A549 (cell line): ENCODE measurements at regions not wholly inside any gene's neighbourhood (a gene's known extent, or its start where the extent isn't known, plus 50 kb on each side); places are given as distances from the start of the nearest gene placed in this dataset.

Experiments used
- ATAC-seq, 2 experiments: fragments of 200-7000 bp in 1 of 2; fragments of >200 bp in 1 of 2; cut with Nextera tagmentation in 1 of 2; cut with Tn5 transposase in 1 of 2; 3 replicates each; pipeline versions ENCODE4 v1.8.0 to v1.9.1; 2018 to 2020; ENCODE audit warnings: mild to moderate bottlenecking in 1 of 2, moderate library complexity in 1 of 2
- CTCF ChIA-PET: fragments of 300-600 bp; sonication (Branson Sonifier 250); formaldehyde crosslinking; extraction: SDS; loops from one replicate; lab custom pipeline; 2021; ENCODE audit warnings: antibody characterized with exemption, inconsistent platforms; lab: Yijun Ruan, JAX
- POLR2A ChIA-PET: fragments of 350-600 bp; formaldehyde crosslinking; extraction: SDS; loops from one replicate; lab custom pipeline; 2021; ENCODE audit warnings: antibody characterized with exemption, inconsistent platforms; lab: Yijun Ruan, JAX
- DNase-seq, 2 experiments: peaks; one replicate each; pipeline versions ENCODE4 v3.0.0 to v3.0.0-alpha.2; 2011 to 2016; ENCODE audit warnings: low read depth in 1 of 2, low spot score in 1 of 2
- FAIRE-seq: peaks from 2 replicates; lab custom pipeline; 2011; peaks lifted over from hg19 to GRCh38; lab: Jason Lieb, UNC
- H3K27ac ChIP-seq, 2 experiments: fragments of >200 bp; sonication (Bioruptor Twin); formaldehyde crosslinking; 3 replicates each; pipeline ENCODE4 v1.5.1; 2016 to 2017
- H3K4me1 ChIP-seq: fragments of >200 bp; sonication (Bioruptor Twin); formaldehyde crosslinking; 3 replicates; pipeline ENCODE4 v1.6.1; 2016
- H3K4me2 ChIP-seq: fragments of >200 bp; sonication (Bioruptor Twin); formaldehyde crosslinking; 3 replicates; pipeline ENCODE4 v1.6.1; 2016
- H3K4me3 ChIP-seq: fragments of >200 bp; sonication (Bioruptor Twin); formaldehyde crosslinking; 3 replicates; pipeline ENCODE4 v1.5.1; 2016
- H3K9me3 ChIP-seq: fragments of >200 bp; sonication (Bioruptor Twin); formaldehyde crosslinking; 3 replicates; pipeline ENCODE4 v1.6.1; 2016
- CBX2 ChIP-seq: fragments of 200-600 bp; sonication (generic); IDR thresholded peaks from 2 replicates; pipeline ENCODE4 v1.6.1; 2016; ENCODE audit warnings: low read depth, mild to moderate bottlenecking, borderline replicate concordance
- CBX8 ChIP-seq: fragments of 200-600 bp; sonication (generic); IDR thresholded peaks from 2 replicates; pipeline ENCODE4 v1.6.1; 2016
- CEBPB ChIP-seq, 2 experiments: fragments of >200 bp in 1 of 2; sonication (Bioruptor Twin) in 1 of 2; formaldehyde crosslinking in 1 of 2; IDR thresholded peaks; 2 replicates each; pipeline ENCODE4 v1.6.1; 2012 to 2016
- CHD2 ChIP-seq: fragments of 150-350 bp; IDR thresholded peaks from 2 replicates; pipeline ENCODE4 v1.6.1; 2014; ENCODE audit warnings: low read length; ENCODE audit not compliant: partially characterized antibody
- CHD4 ChIP-seq: fragments of 200-600 bp; sonication (generic); IDR thresholded peaks from 2 replicates; pipeline ENCODE4 v1.6.1; 2016; ENCODE audit warnings: antibody characterized with exemption, mild to moderate bottlenecking, borderline replicate concordance
- ESRRA ChIP-seq: fragments of 150-350 bp; IDR thresholded peaks from 2 replicates; pipeline ENCODE4 v1.6.1; 2014; ENCODE audit warnings: mild to moderate bottlenecking, low read length, borderline replicate concordance
- FOXS1 ChIP-seq: fragments of 250-450 bp; sonication (Bioruptor Pico); IDR thresholded peaks from 2 replicates; pipeline ENCODE4 v1.5.0; 2020; ENCODE audit warnings: mild to moderate bottlenecking, moderate library complexity
- HEYL ChIP-seq: fragments of 250-450 bp; sonication (Bioruptor Pico); IDR thresholded peaks from 2 replicates; pipeline ENCODE4 v1.8.0; 2021; ENCODE audit warnings: mild to moderate bottlenecking, moderate library complexity
- JUN ChIP-seq, 2 experiments: fragments of >200 bp; sonication (Bioruptor Twin); formaldehyde crosslinking; IDR thresholded peaks; 2 replicates in 1 of 2; 3 replicates in 1 of 2; pipeline ENCODE4 v1.6.1; 2016 to 2017
- KDM1A ChIP-seq: fragments of 200-600 bp; sonication (generic); IDR thresholded peaks from 2 replicates; pipeline ENCODE4 v1.6.1; 2016; ENCODE audit warnings: low read depth, mild to moderate bottlenecking
- PHF8 ChIP-seq: fragments of 200-600 bp; sonication (generic); IDR thresholded peaks from 2 replicates; pipeline ENCODE4 v1.6.1; 2016; ENCODE audit warnings: low read depth, mild to moderate bottlenecking, antibody characterized with exemption, moderate library complexity, borderline replicate concordance
- POLR2A ChIP-seq: IDR thresholded peaks from 2 replicates; pipeline ENCODE4 v1.6.1; 2012; ENCODE audit warnings: mild to moderate bottlenecking, low read length
- POLR2AphosphoS2 ChIP-seq: conservative IDR thresholded peaks from 2 replicates; pipeline ENCODE4 v1.6.1; 2012; ENCODE audit warnings: low read length, improper control_type of control experiment, inconsistent platforms
- ZC3H11A ChIP-seq: fragments of 450-650 bp; IDR thresholded peaks from 2 replicates; pipeline ENCODE4 v1.6.1; 2014; ENCODE audit warnings: antibody characterized with exemption, mild to moderate bottlenecking
- ZNF302 ChIP-seq: fragments of 250-450 bp; sonication (Bioruptor Pico); IDR thresholded peaks from 2 replicates; pipeline ENCODE4 v1.9.0; 2021; ENCODE audit warnings: inconsistent platforms, mild to moderate bottlenecking, moderate library complexity
- WGBS: methylation state at CpG from one replicate; pipeline ENCODE4 v1.1.6; 2017; ENCODE audit errors: missing lambda C conversion rate; 5-methylcytosine and 5-hydroxymethylcytosine counted together
- TF ChIP-seq, protein P1 (sequence below): fragments of 200-600 bp; sonication (generic); IDR thresholded peaks from 2 replicates; pipeline ENCODE4 v1.6.1; 2016; ENCODE audit warnings: antibody characterized with exemption, mild to moderate bottlenecking, moderate library complexity
- TF ChIP-seq, protein P2 (sequence below): fragments of 250-450 bp; sonication (Bioruptor Pico); IDR thresholded peaks from 2 replicates; pipeline ENCODE4 v1.5.0; 2020; ENCODE audit warnings: low read depth, mild to moderate bottlenecking, moderate library complexity
- TF ChIP-seq, protein P3 (sequence below): fragments of >200 bp; sonication (Bioruptor Twin); formaldehyde crosslinking; IDR thresholded peaks from 3 replicates; pipeline ENCODE4 v1.6.1; 2016
- TF ChIP-seq, protein P4 (sequence below): fragments of 150-350 bp; IDR thresholded peaks from 2 replicates; pipeline ENCODE4 v1.6.1; 2014; ENCODE audit warnings: low read depth, mild to moderate bottlenecking, low read length

DNA sequence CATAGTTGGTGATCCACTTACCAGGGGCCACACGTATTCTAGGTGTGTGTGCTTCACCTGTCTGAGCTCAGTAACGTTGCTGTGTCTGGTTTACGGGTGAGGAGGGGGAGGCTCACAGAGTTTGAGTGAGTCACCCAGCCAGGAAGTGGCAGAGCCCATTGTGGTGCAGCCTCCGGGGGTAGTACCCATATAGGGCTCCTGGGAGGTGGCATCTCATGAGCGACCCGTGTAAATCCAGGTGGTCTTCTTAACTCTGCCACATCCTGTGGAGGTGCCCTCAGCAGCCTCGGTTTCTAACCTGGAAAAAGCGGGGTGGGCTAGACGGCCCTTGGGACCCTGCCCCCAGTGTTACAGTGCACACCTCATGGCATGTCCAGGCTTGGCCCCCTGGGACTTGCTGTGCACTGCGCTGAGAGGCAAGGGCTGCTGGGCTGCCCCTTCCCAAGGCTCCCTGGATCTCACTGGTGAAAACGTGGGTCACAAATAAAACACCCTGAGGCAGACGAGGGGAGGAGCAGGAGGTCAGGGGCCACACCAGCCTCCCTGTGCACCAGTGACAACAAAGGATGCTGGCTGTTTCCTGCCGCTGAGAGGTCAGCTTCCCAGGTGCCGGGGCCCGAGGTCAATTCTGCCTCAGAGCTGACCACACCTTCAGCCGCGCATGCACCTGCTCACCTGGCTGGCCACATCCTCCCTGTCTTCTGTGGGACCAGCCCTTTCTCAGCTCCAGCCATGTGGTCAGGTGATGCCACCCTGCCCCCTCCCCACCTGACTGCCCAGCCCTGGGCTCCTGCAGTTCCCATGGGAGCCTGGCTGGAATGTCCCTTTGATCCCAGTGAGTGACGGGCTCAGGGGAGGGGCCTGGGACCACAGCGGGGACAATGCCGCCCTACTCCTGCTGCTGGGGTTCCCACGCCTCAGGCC, 305.1 kb downstream of the CTTN start:
- ChIA-PET POLR2A (no interaction called here), CTCF (no interaction called here)
- H3K9me3 ChIP-seq = peaks cover 4% of the 10 kb centered on the region; the same call in 2 of the 3 replicates
- WGBS = 87% methylated on average over 11 of the region's 21 CpGs
- ATAC-seq (no peak), DNase-seq (no peak), FAIRE-seq (no peak)
- TF ChIP-seq ESRRA (no peak), ZC3H11A (no peak), CEBPB (IDR thresholded peaks at IDR 0.05) (no peak), KDM1A (no peak)
- TF ChIP-seq, protein P1, sequence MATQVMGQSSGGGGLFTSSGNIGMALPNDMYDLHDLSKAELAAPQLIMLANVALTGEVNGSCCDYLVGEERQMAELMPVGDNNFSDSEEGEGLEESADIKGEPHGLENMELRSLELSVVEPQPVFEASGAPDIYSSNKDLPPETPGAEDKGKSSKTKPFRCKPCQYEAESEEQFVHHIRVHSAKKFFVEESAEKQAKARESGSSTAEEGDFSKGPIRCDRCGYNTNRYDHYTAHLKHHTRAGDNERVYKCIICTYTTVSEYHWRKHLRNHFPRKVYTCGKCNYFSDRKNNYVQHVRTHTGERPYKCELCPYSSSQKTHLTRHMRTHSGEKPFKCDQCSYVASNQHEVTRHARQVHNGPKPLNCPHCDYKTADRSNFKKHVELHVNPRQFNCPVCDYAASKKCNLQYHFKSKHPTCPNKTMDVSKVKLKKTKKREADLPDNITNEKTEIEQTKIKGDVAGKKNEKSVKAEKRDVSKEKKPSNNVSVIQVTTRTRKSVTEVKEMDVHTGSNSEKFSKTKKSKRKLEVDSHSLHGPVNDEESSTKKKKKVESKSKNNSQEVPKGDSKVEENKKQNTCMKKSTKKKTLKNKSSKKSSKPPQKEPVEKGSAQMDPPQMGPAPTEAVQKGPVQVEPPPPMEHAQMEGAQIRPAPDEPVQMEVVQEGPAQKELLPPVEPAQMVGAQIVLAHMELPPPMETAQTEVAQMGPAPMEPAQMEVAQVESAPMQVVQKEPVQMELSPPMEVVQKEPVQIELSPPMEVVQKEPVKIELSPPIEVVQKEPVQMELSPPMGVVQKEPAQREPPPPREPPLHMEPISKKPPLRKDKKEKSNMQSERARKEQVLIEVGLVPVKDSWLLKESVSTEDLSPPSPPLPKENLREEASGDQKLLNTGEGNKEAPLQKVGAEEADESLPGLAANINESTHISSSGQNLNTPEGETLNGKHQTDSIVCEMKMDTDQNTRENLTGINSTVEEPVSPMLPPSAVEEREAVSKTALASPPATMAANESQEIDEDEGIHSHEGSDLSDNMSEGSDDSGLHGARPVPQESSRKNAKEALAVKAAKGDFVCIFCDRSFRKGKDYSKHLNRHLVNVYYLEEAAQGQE = no peak
- TF ChIP-seq, protein P2, sequence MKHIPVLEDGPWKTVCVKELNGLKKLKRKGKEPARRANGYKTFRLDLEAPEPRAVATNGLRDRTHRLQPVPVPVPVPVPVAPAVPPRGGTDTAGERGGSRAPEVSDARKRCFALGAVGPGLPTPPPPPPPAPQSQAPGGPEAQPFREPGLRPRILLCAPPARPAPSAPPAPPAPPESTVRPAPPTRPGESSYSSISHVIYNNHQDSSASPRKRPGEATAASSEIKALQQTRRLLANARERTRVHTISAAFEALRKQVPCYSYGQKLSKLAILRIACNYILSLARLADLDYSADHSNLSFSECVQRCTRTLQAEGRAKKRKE (CRISPR knock-in tag) = no peak
- no peak overlapping the region for H3K4me2 ChIP-seq
- H3K27ac ChIP-seq = no peak overlapping the region
- no peak overlapping the region for H3K4me3 ChIP-seq
- no peaks in the 10 kb centered on the region for H3K4me1 ChIP-seq

DNA sequence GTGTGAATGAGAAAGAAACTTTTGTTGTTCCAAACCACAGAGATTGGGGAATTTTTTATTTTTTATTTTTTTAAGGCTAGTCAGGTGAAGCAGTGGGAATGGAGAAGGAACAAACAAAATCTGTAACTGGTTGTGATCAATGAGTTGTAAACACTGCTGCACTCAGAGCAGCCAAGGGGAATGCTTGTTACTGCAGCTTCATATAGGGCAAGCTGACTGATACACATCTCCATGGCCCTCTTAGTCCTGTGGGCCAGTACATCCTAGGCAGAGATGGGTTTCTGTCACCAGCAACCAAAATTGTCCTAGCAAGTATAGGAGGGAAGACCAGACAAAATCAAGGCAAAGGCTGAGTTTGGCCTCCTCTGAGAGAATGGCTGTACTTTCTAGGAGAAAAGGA, 306.8 kb downstream of the CTTN start:
- no peak overlapping the region for H3K27ac ChIP-seq
- POLR2A ChIA-PET = no interaction called here
- ATAC-seq = no peak
- no peak for FAIRE-seq
- peaks cover 4% of the 10 kb centered on the region; the same call in 2 of the 3 replicates for H3K9me3 ChIP-seq
- TF ChIP-seq CHD2 (no peak), HEYL (CRISPR knock-in tag) (no peak), CBX8 (no peak), PHF8 (no peak), ZNF302 (no peak), CEBPB (IDR thresholded peaks at IDR 0.05) (no peak), JUN (IDR thresholded peaks at IDR 0.05) (no peak), CBX2 (no peak), ZC3H11A (no peak), FOXS1 (CRISPR knock-in tag) (no peak), POLR2A (no peak), POLR2AphosphoS2 (no peak), CHD4 (no peak), KDM1A (no peak)
- TF ChIP-seq, protein P3, sequence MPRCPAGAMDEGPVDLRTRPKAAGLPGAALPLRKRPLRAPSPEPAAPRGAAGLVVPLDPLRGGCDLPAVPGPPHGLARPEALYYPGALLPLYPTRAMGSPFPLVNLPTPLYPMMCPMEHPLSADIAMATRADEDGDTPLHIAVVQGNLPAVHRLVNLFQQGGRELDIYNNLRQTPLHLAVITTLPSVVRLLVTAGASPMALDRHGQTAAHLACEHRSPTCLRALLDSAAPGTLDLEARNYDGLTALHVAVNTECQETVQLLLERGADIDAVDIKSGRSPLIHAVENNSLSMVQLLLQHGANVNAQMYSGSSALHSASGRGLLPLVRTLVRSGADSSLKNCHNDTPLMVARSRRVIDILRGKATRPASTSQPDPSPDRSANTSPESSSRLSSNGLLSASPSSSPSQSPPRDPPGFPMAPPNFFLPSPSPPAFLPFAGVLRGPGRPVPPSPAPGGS = no peak
- TF ChIP-seq, protein P1 = no peak
- TF ChIP-seq, protein P4, sequence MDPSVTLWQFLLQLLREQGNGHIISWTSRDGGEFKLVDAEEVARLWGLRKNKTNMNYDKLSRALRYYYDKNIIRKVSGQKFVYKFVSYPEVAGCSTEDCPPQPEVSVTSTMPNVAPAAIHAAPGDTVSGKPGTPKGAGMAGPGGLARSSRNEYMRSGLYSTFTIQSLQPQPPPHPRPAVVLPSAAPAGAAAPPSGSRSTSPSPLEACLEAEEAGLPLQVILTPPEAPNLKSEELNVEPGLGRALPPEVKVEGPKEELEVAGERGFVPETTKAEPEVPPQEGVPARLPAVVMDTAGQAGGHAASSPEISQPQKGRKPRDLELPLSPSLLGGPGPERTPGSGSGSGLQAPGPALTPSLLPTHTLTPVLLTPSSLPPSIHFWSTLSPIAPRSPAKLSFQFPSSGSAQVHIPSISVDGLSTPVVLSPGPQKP = no peak
- TF ChIP-seq, all 56 proteins: peak for 0
- Histone ChIP-seq H3K4me2 (no peak overlapping the region), H3K4me1 (no peaks in the 10 kb centered on the region), H3K4me3 (no peak overlapping the region)
- DNase-seq = no peak
- CTCF ChIA-PET = no interaction called here
